ENCODE measurements at regions not wholly inside any gene's neighbourhood (a gene's known extent, or its start where the extent isn't known, plus 50 kb on each side); places are given as distances from the start of the nearest gene placed in this dataset.

GRCh38 chr6:165726965-165727381, 63.9 kb upstream of the PDE10A start:
- TF ChIP-seq CTCF (IDR thresholded peaks at IDR 0.05; ENCODE audit: extremely low read depth in 1 of 2, insufficient read depth in 1 of 2, low read depth in 1 of 2, low read length in 2 of 2) (no peak), EZH2 (IDR thresholded peaks at IDR 0.05; ENCODE audit: borderline replicate concordance, low read depth, low read length, severe bottlenecking) (no peak), POLR2AphosphoS5 (IDR thresholded peaks at IDR 0.05; ENCODE audit: insufficient read depth, low read depth, low read length) (no peak), POLR2A (IDR thresholded peaks at IDR 0.05; ENCODE audit: low read depth, low read length) (no peak)

All from endothelial cell of umbilical vein (primary cell).